Tongue (tissue), 1 donor: ENCODE measurements at regions not wholly inside any gene's neighbourhood (a gene's known extent, or its start where the extent isn't known, plus 50 kb on each side); places are given as distances from the start of the nearest gene placed in this dataset.

Experiments used
- DNase-seq: peaks from one replicate; pipeline ENCODE4 v3.0.0-alpha.2; 2015

DNA sequence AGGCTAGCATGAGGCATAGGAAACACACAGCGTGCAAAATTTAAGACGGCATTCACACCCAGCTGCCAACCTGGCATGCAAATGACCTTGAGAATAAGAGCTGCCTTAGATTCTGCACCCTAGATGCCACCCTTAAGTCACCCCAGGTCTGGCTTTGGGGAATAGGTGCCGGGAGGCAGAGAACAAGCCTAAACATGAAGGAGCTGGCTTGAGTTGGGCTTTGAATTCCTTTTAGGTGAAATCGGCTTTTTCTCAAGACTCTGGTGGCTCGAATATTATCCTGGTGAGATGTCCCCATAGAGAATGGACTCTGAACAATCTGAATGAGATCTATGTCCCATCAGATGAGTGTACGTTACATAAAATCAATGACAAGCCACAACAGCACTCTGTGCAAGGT lies 1090.5 kb downstream of the VRK1 start:
- DNase-seq: no peak

DNA sequence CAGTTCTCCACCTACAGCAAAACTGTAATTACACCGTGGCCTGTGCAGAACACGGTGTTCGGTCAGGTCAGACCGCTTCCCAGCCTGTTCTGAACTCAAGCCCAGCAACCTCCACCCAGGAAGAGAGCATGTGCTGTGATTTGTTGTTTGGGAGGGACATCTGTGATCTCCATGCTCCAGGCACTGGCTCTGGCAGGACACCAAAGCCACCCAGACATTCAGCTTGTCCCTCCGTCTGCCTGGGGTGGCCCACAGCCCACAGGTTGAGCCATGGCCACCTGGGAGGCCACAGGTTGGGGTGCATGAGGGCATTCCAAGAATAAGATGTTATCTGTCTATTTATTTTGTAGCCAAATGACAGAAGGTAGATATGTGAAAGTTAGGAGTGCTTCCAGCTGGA lies 1091.1 kb downstream of the VRK1 start:
- DNase-seq: no peak

DNA sequence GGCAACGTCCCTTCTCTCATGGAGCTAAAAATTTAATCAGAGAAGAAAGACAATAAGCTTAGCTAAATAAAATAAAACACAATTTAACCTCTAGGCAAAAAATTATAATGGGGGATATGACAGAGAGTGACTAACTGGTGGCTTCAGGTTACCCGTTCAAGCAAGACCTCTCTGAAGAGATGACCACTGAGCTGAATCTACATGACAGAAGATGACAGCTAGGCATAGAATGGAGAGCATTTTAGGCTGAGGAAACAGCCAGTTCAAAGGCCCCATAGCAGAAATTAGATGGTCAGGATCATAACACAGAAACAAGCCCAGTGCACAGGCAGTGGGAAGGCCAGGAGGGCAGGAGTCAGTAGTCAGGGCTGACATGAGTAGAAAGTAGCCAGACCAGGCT lies 1094.3 kb downstream of the VRK1 start:
- DNase-seq: no peak

DNA sequence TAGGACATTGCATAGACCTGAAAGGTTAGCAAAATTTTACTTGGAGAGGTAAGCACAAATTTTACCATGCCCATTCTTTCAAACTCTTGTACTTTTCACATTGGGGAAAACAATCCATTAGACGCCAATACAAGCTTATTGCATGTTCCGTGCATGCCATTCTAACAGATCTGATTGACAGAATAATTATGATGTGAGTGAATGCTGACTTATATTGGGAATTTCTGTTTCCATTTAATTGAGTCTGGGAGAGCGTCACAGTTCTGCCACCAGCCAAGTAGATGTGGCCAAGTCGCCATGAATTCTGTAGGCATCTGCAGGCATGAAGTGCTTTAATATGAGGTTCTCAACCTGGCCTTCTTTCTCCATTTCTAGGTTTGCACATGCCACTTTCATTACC lies 1097.4 kb downstream of the VRK1 start:
- DNase-seq: no peak

DNA sequence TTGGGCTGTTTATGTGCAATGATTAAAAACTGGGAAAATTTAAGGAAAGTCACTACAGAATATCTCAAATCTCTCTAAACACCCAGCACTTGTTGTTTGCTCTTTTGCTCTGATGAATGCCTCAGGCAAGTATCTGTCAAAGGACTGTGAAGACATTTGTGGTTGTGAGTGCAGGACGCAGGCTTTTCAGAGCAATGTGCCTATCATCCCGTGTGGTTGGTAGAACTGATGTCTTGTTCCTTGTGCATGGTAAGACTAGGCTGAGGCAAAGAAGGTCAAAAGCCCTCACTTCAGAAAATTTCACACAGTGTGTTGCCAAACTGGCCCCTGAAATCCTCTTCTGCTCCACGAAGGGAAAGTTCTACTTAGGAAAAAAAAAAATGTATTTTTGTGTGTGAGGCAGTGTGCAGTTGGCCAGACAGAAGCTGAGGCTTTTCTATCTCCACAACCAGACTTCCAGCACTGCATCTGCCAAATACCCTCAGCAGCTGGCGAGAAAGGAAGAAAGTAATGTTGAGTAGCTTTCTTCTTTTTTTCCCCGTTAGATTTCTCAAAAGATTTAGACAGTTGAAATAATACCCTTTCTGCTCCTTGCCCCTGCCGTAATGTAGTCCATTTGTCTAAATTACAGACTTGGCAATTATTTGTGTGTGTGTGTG lies 1103.1 kb downstream of the VRK1 start:
- peak; percentile 79 for DNase-seq

DNA sequence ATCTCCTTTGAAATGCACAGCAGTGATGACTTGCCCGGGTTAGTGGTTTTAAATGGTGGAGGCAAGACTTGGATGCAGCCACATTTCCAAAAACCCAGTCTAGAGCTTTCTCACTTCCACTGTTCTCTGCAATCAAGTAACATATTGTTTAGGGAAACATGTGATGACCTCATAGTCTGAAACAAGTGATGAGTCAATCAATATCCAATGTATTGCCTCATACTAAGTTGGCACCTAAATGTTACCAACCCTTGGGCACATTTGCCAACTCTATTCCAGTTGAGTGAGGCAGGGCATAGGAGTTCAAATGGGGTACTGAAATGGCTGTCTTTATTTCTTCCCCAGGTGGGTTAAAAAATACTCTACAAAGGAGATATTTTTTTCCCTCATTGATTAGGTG lies 1105.4 kb downstream of the VRK1 start:
- no peak for DNase-seq

DNA sequence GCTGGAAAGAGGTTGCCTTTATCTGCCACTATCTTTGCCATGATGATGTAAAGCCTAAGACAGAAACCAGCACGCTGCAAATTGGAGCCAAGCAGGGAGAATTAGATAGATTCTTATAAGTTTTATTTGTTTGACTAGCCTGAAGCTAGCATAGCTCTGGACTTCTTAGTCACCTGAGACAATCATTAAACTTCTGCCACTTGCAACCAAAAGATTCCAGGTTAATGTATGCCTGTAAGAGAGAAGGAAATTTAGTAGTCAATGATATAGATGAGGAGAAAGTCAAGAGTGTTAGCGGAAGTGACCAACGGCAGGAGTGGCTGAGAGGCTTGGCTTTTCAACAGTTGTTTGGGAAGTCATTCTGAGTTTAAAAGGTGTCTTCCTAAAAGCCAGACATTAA lies 1106.6 kb downstream of the VRK1 start:
- DNase-seq: no peak

DNA sequence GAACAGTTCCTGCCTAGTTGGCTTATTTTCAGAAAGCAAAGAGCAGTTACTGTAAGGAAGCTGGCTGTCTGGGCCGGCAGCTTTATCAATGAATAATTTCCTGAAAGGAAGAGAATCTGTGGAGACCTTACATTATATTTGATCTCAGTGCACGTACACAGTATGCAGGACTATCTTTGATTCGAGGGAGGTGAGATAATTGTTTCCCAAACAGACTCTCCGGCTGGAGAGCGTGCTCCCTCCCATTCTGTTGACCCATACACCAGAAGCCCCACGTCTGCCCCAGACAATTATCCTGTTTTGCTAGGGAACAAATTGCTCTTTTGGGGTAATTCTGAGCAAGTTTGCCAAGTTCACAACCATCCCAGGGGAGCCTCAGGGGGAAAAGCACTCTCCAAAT lies 1115.0 kb downstream of the VRK1 start:
- DNase-seq: no peak

DNA sequence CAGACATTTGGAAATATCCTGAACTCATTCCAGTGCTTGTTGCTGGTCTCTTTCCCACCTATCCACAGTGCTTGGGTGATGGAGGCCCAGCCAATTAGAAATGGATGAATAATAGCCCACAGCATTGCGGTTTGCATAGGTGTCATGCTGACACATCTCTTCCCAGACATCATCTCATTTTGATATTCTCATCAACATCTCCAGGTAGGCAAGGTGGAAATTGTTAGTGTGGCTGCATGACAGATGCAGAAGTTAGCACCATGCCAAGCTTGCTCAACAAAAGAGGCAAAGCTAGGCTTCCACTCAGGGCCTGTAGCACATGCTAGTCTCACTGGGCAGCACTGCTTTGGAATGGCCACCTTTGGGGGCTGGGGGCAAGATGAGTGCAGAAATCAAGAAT lies 1118.9 kb downstream of the VRK1 start:
- no peak for DNase-seq

DNA sequence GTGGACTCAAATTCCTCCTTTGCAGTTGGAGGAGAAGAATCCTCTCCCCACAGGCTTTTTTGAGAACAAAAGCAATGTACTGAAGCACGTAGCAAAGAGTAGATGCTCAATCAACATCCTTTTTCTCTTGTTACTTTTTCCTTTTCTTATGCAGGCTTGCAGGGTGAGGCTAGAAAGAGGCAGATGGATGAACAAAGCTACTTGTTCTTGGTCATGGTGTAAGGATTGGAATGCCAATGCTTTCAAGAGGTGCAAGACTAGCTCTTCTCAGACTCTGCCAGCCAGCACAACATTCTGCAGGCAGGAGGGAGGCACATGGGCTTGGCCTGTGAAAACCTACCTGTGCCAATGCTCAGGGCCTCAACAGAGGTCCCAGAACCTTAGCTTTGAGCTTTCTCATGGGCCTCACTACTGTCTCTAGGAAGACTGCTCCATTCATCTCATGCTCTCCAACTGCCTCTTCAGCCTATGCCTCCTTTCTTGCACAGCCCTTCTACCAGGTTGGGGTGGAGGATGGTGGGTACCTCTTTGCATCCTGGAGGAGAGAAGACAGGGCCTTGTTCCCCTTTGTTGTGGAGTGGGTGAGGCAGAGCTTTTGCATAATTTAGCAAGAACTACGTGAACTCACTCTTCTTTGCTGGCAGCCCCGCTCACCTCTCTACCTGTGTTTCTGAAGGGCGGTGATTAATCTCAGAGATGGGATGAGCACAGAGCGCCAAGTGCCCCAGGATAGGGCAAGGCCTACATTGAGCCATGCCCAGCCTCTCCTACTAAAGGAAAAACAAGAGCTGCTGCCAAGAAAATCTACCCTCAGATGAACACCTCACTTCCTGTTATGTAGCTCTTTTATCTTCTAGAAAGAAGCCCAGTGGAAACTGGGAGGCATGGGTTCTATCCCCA lies 1119.7 kb downstream of the VRK1 start:
- DNase-seq: no peak

DNA sequence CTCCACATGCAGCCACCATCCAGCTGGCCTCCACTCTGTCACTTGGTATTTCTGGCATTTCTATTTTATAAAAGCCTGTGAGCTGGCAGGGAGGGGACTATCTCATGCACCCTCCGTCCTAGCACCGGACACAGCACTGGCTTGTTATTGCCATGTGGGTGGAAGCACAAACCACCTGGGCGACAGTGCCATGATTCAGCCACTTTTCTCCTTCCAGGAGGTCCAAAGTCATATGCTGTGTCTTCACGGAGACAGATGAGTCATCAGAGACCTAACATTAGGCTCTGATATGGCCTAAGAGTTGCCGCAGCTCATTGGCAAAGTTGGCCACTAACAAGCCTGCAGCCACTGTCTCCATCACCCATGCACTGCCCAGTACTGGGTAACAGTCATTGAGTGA lies 1123.0 kb downstream of the VRK1 start:
- DNase-seq: no peak

DNA sequence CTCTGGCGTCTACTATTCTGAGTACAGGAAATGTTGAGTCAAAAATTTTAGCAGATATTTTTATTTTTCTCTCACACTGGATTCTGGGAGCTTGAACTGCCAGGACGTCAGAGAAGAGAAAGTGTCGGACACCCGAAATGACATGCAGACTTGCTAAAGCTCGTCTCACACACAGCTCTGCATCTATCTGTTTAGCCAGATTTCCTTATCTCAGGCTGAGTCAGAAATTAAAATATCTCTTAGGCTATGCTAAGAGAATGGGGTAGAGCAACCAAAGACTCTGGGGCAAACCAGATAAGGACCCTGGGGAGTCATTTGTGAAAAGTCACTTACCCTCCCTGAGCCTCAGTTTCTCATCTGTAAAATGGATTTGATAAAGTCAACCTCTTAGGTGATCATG lies 1124.1 kb downstream of the VRK1 start:
- DNase-seq: no peak

DNA sequence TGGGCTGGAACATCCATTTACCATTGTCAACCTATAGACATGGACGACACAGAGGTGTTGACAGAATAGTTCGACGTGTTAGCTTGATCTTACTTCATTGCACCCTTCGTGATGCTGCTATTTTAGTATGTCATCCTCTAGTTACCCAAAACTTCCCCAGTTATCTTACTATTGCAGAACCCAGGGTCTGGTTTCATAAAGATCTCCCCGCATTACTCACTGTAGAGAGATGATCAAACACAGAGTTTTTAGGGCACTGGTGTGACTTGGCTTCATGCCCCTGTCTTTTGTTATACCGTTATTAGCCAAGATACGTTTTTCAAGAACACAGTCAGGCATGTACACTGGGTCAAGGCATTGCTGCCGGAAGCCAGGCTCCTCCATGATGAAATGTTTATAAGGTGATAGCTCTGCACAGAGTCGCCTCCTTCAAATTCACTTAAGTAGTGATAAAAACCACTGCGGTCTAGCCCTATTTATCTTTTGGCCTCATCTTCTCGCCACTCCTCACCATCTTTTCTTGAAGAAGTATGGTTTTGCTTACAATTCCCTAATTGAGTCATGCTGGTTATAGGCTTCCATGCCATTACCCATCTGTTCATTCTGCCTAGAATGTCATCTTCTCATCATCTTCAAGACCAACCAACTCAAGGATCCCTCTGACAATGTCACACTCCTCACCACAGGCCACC lies 1127.9 kb downstream of the VRK1 start:
- DNase-seq: no peak

DNA sequence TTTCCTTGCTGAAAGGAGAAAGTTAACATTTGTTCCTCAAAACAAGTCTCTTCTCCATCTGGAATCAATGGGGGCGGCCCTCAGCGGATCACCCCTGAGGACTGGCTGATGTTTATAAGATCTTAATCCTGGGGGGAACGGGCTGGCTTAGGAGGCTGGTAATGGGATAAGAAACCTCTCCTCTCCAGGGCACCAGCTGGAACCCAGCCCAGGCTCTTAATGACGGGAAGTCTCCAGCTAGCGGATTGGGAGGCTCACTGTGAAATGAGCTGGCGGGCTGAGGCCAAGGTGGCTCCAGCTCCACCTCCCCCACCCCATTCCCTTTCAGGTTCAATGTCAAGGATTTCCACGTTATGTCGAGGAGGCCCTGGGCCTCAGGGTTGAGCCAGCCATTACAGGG lies 1133.0 kb downstream of the VRK1 start:
- DNase-seq: peak; percentile 69

DNA sequence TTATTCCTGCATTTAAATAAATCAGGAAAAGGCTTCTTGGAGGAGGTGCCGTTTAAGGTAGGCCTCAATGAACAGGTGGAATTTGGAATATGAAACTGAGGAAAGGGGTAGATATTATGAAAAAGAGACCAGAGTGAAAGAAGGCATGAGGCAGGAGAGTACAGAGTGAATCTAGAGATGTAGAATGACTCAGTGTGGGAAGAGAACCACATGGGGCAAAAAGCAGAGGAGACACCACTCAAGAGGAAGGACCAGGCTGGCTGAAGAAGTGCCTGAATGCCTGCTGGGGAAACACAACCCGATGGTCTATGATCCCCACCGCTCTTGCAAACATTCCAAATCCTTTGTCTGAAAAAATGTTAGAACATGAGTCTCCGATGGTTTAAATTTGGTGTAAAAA lies 1134.1 kb downstream of the VRK1 start:
- DNase-seq: no peak

DNA sequence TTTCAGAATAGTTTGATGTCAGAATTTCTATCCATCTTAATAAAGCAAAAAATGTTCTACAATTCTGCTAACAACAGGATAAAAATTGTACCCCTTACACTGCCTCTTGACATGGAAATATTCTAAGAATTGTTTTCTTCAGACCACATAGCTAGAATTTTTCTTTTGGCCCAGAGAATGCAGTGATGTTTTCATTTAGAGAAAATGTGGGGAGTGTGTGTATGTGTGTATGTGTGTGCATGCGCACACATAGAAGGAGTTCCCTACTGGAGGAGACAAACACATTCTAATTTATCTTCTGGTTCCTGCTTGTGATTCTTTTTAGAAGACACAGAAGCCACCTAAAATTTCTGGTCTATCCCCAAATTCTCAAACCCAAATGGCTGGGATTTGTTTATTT lies 1145.7 kb downstream of the VRK1 start:
- no peak for DNase-seq

DNA sequence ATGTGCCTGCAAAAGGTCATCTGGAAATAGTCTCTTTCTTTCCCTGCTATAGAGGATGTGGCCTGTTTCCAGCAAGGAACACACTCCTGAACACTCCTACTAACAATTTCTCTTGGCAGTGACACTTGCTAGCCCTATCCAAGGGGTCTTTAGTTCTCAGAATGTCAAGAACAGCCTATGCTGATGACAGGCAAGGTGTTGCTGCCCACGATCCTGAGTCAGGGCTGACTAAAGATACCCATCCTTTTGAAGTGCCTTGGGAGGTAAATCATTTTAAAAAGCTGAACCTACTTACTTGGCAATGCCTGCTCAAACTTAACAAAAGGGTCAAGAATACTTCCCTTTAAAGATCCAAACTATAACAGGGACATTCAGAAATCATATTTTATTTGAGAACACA lies 1146.4 kb downstream of the VRK1 start:
- DNase-seq: no peak

DNA sequence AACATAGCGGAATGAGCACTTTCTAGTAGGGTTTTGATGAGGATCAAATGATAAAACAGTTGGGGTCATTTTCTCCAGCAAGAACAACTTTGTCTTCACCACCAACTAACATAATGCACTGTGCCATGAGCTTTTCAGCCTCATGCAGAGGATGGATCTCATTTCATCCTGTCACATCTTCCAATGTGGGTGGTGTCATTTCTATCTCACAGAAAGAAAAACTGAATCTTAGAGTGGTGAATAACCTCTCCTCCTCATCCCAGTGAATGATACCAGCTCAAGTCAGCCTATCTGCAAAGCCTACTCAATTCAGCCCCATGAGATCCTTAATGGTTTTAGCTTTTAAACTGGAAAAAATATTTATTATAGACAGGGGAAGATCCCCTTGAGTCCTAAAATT lies 1147.2 kb downstream of the VRK1 start:
- DNase-seq: no peak

DNA sequence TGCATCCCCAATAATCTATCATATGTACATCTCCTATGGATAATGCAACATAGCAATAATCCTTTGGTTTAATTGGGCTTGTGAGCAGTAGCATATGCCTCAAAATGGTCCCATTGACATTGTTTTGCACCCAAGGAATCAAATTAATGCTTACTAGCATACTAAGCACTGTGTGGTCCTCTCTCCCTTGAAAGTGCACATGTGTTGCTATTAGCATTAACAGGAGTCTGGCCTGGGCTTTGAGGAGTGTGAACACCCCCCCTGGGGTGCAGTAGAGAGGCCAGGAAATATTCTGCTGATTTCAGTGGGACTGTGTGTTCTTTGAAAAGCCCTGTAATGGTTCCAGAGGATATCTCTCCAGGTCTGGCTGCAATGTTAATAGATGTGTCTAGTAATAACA lies 1148.4 kb downstream of the VRK1 start:
- DNase-seq: no peak

DNA sequence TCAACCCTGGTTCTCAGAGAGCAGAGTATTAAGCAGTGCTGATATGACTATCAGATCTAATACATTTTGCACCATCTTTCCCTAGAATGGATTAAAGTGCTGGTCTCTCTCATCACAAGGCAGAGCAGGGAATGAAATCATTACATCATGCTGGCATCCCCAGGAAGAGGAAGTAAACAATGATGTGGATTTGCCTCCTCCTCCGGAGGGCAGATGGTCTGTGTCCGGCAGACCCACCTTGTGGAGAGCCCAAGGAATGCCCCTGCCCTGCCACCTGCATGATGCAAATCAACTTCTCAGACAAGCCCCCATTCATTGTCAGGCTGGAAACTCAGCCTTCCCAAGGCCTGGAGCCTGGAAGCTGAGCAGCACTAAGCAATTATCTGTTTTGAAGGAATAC lies 1149.1 kb downstream of the VRK1 start:
- DNase-seq: no peak

DNA sequence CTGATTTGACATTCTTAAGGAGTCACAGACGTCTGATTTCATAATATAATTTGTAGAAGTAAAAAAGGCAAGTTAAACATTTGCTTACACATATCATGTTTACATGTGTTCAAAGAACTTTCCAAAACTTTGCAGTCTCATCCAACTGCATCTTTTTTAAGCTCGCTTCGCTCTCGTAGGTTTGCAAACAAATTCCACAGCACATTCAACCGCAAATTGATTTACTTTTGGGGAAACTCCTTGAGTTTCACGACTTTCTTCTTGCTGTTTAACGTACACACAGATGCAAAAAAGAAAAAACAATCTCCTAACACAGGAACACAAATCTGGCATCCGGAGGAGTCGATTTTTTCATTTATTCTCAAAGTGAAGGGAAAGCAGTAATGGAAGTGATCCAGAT lies 1149.5 kb downstream of the VRK1 start:
- DNase-seq: peak; percentile 35

DNA sequence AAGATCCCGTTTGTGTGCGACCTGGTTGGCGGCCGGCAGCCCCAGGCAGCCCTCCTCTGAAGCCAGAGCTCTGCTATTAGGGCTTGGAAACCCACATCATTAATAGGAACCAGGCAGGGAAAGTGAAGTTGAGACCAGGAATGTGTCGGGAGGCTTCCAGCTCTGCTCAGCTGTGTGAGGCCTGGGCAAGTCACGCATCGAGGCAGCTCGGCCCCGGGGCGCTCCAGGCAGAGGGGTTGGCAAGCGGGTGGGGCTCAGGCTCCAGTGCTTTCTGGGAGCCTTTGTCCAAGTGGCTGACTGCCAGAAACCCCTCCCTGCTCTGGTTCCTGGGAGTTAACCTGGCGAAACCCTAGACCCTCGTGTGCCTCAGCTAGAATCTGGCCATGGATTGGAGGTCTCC lies 1151.7 kb downstream of the VRK1 start:
- peak; percentile 15 for DNase-seq

DNA sequence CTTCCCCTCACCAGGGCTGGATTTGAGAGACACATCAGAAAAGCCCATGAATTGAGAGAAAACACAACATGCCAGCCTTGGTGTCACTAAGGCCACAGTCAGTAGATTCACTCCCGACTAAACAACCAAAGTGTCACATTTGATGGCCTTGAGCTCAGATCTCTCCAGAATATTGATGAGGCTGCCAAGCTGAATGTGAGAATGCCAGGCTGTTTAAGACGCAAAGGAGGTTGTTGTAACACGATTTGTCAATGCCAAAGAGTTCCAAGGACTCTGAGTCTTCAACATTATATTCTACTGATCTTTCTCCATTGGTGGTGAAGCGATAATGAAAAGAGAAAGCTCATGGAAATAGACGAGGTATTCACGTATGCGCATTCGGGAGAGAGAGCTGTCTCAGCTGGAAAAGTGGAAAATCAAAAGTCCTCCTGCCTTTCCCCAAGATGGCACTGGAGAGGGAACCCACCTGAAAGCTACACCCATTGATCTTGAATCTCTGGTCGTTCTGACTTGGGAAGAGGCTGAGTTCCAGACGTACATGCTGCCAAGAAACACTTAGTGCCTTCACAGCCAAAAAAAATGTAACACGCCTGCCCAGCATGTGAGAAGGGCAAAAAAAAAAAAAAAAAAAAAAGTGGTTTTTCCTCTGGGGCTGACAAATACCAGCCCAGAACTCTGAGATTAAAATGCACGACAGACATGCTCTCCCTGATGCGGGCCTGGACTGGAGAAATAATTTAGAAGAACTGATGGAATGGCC lies 1159.6 kb downstream of the VRK1 start:
- no peak for DNase-seq
